Esophagus squamous epithelium (tissue), 4 donors: ENCODE measurements at regions not wholly inside any gene's neighbourhood (a gene's known extent, or its start where the extent isn't known, plus 50 kb on each side); places are given as distances from the start of the nearest gene placed in this dataset.

ENCODE experiments used
- POLR2A ChIP-seq, 4 donors: fragments of 450-650 bp; IDR thresholded peaks; one replicate each; pipeline ENCODE4 v1.6.1; 2017; ENCODE audit warnings: antibody characterized with exemption in 4 of 4, mild to moderate bottlenecking in 4 of 4, moderate library complexity in 3 of 4
- TF ChIP-seq, protein P1 (sequence below), 6 experiments: fragments of 450-650 bp in 4 of 6; fragments of 200-600 bp in 2 of 6; sonication (generic) in 2 of 6; IDR thresholded peaks; one replicate each; pipeline ENCODE4 v1.5.1; 2016 to 2019; ENCODE audit warnings: antibody characterized with exemption in 6 of 6, mild to moderate bottlenecking in 4 of 6, moderate library complexity in 4 of 6

DNA sequence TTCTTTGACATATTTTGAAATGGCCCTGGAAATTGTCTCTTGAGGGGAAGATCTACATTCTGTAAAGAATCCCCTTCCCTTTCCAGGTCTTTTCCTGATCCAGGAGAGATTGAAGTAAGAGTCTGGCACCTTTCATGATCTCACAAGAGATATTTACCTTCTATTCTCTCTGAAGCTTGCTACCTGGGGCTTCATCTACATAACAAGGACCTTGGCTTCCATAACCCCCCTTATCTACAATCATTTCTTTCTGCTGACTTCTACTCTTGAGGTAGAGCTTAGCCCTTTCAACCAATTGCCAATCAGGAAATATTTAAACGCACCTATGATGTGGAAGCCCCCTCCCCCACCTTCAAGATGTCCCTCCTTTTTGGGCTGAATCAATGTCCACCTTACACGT lies 383.7 kb upstream of the MAGEB18 start:
- TF ChIP-seq, protein P1, sequence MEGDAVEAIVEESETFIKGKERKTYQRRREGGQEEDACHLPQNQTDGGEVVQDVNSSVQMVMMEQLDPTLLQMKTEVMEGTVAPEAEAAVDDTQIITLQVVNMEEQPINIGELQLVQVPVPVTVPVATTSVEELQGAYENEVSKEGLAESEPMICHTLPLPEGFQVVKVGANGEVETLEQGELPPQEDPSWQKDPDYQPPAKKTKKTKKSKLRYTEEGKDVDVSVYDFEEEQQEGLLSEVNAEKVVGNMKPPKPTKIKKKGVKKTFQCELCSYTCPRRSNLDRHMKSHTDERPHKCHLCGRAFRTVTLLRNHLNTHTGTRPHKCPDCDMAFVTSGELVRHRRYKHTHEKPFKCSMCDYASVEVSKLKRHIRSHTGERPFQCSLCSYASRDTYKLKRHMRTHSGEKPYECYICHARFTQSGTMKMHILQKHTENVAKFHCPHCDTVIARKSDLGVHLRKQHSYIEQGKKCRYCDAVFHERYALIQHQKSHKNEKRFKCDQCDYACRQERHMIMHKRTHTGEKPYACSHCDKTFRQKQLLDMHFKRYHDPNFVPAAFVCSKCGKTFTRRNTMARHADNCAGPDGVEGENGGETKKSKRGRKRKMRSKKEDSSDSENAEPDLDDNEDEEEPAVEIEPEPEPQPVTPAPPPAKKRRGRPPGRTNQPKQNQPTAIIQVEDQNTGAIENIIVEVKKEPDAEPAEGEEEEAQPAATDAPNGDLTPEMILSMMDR (IDR thresholded peaks at IDR 0.05): no peak
- no peak for TF ChIP-seq POLR2A (IDR thresholded peaks at IDR 0.05)
